ENCODE measurements at regions not wholly inside any gene's neighbourhood (a gene's known extent, or its start where the extent isn't known, plus 50 kb on each side); places are given as distances from the start of the nearest gene placed in this dataset.

GRCh38 chr6:144745439-144745838 is 460.3 kb downstream of the UTRN start:
- Mint-ChIP-seq H3K27me3 (ENCODE audit: unreplicated experiment) (no peaks in the 10 kb centered on the region), H3K36me3 (ENCODE audit: unreplicated experiment) (peaks cover 26% of the 10 kb centered on the region), H3K4me1 (ENCODE audit: unreplicated experiment) (peaks cover 7% of the 10 kb centered on the region), H3K4me3 (ENCODE audit: unreplicated experiment) (no peak overlapping the region), H3K9me3 (ENCODE audit: unreplicated experiment) (no peaks in the 10 kb centered on the region), H3K27ac (ENCODE audit: unreplicated experiment) (no peak overlapping the region)
- no peak for TF ChIP-seq CTCF (IDR thresholded peaks at IDR 0.05)
- no peak for DNase-seq (ENCODE audit: extremely low spot score, unreplicated experiment)

GRCh38 chr6:144746902-144747469 is 461.9 kb downstream of the UTRN start:
- Mint-ChIP-seq H3K27me3 (ENCODE audit: unreplicated experiment) (no peaks in the 10 kb centered on the region), H3K36me3 (ENCODE audit: unreplicated experiment) (peaks cover 33% of the 10 kb centered on the region), H3K27ac (ENCODE audit: unreplicated experiment) (no peak overlapping the region), H3K4me3 (ENCODE audit: unreplicated experiment) (no peak overlapping the region), H3K4me1 (ENCODE audit: unreplicated experiment) (peaks cover 10% of the 10 kb centered on the region), H3K9me3 (ENCODE audit: unreplicated experiment) (no peaks in the 10 kb centered on the region)
- TF ChIP-seq CTCF (IDR thresholded peaks at IDR 0.05) = no peak
- no peak for DNase-seq (ENCODE audit: extremely low spot score, unreplicated experiment)

GRCh38 chr6:144749263-144749662 is 464.1 kb downstream of the UTRN start:
- Mint-ChIP-seq H3K4me3 (ENCODE audit: unreplicated experiment) (no peak overlapping the region), H3K9me3 (ENCODE audit: unreplicated experiment) (no peaks in the 10 kb centered on the region), H3K4me1 (ENCODE audit: unreplicated experiment) (peaks cover 10% of the 10 kb centered on the region), H3K27me3 (ENCODE audit: unreplicated experiment) (no peaks in the 10 kb centered on the region), H3K27ac (ENCODE audit: unreplicated experiment) (no peak overlapping the region), H3K36me3 (ENCODE audit: unreplicated experiment) (peaks cover 32% of the 10 kb centered on the region)
- TF ChIP-seq CTCF (IDR thresholded peaks at IDR 0.05) = no peak
- DNase-seq (ENCODE audit: extremely low spot score, unreplicated experiment) = no peak

GRCh38 chr6:144753023-144753705 is 468.0 kb downstream of the UTRN start:
- no peaks in the 10 kb centered on the region for H3K9me3 Mint-ChIP-seq (ENCODE audit: unreplicated experiment)
- H3K36me3 Mint-ChIP-seq (ENCODE audit: unreplicated experiment) = peaks cover 27% of the 10 kb centered on the region
- H3K27me3 Mint-ChIP-seq (ENCODE audit: unreplicated experiment) = no peaks in the 10 kb centered on the region
- H3K27ac Mint-ChIP-seq (ENCODE audit: unreplicated experiment) = no peak overlapping the region
- H3K4me3 Mint-ChIP-seq (ENCODE audit: unreplicated experiment) = no peak overlapping the region
- peaks cover 9% of the 10 kb centered on the region for H3K4me1 Mint-ChIP-seq (ENCODE audit: unreplicated experiment)
- DNase-seq (ENCODE audit: extremely low spot score, unreplicated experiment) = no peak
- no peak for TF ChIP-seq CTCF (IDR thresholded peaks at IDR 0.05)

- no peaks in the 10 kb centered on the region for H3K9me3 Mint-ChIP-seq (ENCODE audit: unreplicated experiment)
- no peak overlapping the region for H3K27ac Mint-ChIP-seq (ENCODE audit: unreplicated experiment)
- peaks cover 5% of the 10 kb centered on the region for H3K4me1 Mint-ChIP-seq (ENCODE audit: unreplicated experiment)
- TF ChIP-seq CTCF (IDR thresholded peaks at IDR 0.05) = no peak
- no peak overlapping the region for H3K4me3 Mint-ChIP-seq (ENCODE audit: unreplicated experiment)
- peaks cover 12% of the 10 kb centered on the region for H3K36me3 Mint-ChIP-seq (ENCODE audit: unreplicated experiment)
- no peak for DNase-seq (ENCODE audit: extremely low spot score, unreplicated experiment)
- no peaks in the 10 kb centered on the region for H3K27me3 Mint-ChIP-seq (ENCODE audit: unreplicated experiment)
These were observed 471.3 kb downstream of the UTRN start for GRCh38 chr6:144756469-144756868.

All from osteocyte (in vitro differentiated cells).